GM12878 (cell line): ENCODE measurements at regions not wholly inside any gene's neighbourhood (a gene's known extent, or its start where the extent isn't known, plus 50 kb on each side); places are given as distances from the start of the nearest gene placed in this dataset.

Experiments
- ATAC-seq: fragments of 200-7000 bp; cut with Tn5 transposase; 3 replicates; pipeline ENCODE4 v1.9.1; 2020; ENCODE audit warnings: mild to moderate bottlenecking, moderate library complexity
- BruUV-seq: library from RNA; stranded (reverse); fragments of 400-500 nt; replicated peaks from 2 replicates; lab custom pipeline; 2021; lab: Mats Ljungman, UMichigan
- CTCF ChIA-PET: fragments of 300-600 bp; sonication (Branson Sonifier 250); formaldehyde crosslinking; extraction: SDS; loops from one replicate; lab custom pipeline; 2021; ENCODE audit warnings: inconsistent platforms; lab: Yijun Ruan, JAX
- POLR2A ChIA-PET: fragments of 350-600 bp; formaldehyde crosslinking; extraction: SDS; loops from one replicate; lab custom pipeline; 2021; ENCODE audit warnings: inconsistent platforms; lab: Charles Lee
- RAD21 ChIA-PET: fragments of 300-600 bp; sonication (Branson Sonifier 250); formaldehyde crosslinking; loops from one replicate; lab custom pipeline; 2023; ENCODE audit warnings: antibody characterized with exemption; ENCODE audit not compliant: unreplicated experiment; lab: Charles Lee
- SMC1A ChIA-PET: fragments of 300-600 bp; sonication (Branson Sonifier 250); formaldehyde crosslinking; loops from one replicate; lab custom pipeline; 2023; ENCODE audit not compliant: unreplicated experiment, uncharacterized antibody; lab: Charles Lee
- DNase-seq: peaks from one replicate; pipeline ENCODE4 v3.0.0-alpha.2; 2011; ENCODE audit warnings: low read depth, low spot score
- FAIRE-seq: peaks from 3 replicates; lab custom pipeline; 2011; peaks lifted over from hg19 to GRCh38; lab: Jason Lieb, UNC
- H2AFZ ChIP-seq: 2 replicates; pipeline ENCODE4 v1.6.0; 2011; ENCODE audit warnings: low read depth, low read length, control low read depth; ENCODE audit not compliant: control insufficient read depth
- H3K27ac ChIP-seq: 2 replicates; pipeline ENCODE4 v1.5.1; 2011; ENCODE audit warnings: control low read depth; ENCODE audit not compliant: control insufficient read depth, insufficient read depth
- H3K27me3 ChIP-seq, 2 experiments: replicated peaks in 1 of 2; 2 replicates each; pipeline versions ENCODE4 v1.6.0 to v1.6.1; 2011; ENCODE audit warnings: low read length in 1 of 2; ENCODE audit not compliant: control insufficient read depth in 2 of 2, insufficient read depth in 2 of 2
- H3K36me3 ChIP-seq, 2 experiments: 2 replicates each; pipeline ENCODE4 v1.5.1; 2011; ENCODE audit warnings: low read length in 1 of 2; ENCODE audit not compliant: control insufficient read depth in 2 of 2, insufficient read depth in 2 of 2
- H3K4me1 ChIP-seq: 2 replicates; pipeline ENCODE4 v1.6.1; 2011; ENCODE audit warnings: mild to moderate bottlenecking, low read length, moderate library complexity, mixed read lengths; ENCODE audit not compliant: control insufficient read depth, insufficient read depth
- H3K4me2 ChIP-seq: 2 replicates; pipeline ENCODE4 v1.6.0; 2011; ENCODE audit warnings: control low read depth; ENCODE audit not compliant: control insufficient read depth, insufficient read depth
- H3K4me3 ChIP-seq: fragments of 200-600 bp; sonication (generic); 2 replicates; pipeline ENCODE4 v1.5.1; 2016
- H3K79me2 ChIP-seq: 2 replicates; pipeline ENCODE4 v1.6.0; 2011; ENCODE audit warnings: low read length; ENCODE audit not compliant: control insufficient read depth, insufficient read depth
- H3K9ac ChIP-seq: 2 replicates; pipeline ENCODE4 v1.8.0; 2011; ENCODE audit warnings: low read length, control low read depth, mixed read lengths; ENCODE audit not compliant: control insufficient read depth, insufficient read depth
- H3K9me3 ChIP-seq: replicated peaks from 3 replicates; pipeline ENCODE4 v1.5.1; 2011; ENCODE audit warnings: mild to moderate bottlenecking, low read length; ENCODE audit not compliant: control insufficient read depth, insufficient read depth
- H4K20me1 ChIP-seq: 2 replicates; pipeline ENCODE4 v1.6.0; 2011; ENCODE audit not compliant: control insufficient read depth, insufficient read depth
- BCL11A ChIP-seq: IDR thresholded peaks from 2 replicates; pipeline ENCODE4 v1.6.1; 2011; ENCODE audit warnings: low read depth, low read length
- CBX3 ChIP-seq: fragments of 200-600 bp; sonication (generic); IDR thresholded peaks from 2 replicates; pipeline ENCODE4 v1.6.1; 2016; ENCODE audit warnings: low read depth, borderline replicate concordance
- E2F8 ChIP-seq: fragments of 450-650 bp; IDR thresholded peaks from 2 replicates; pipeline ENCODE4 v1.6.1; 2018; ENCODE audit warnings: mild to moderate bottlenecking, low read depth, moderate library complexity; ENCODE audit not compliant: partially characterized antibody
- HDGF ChIP-seq: fragments of 450-650 bp; IDR thresholded peaks from 2 replicates; pipeline ENCODE4 v1.6.1; 2016; ENCODE audit warnings: antibody characterized with exemption
- IKZF2 ChIP-seq, 2 experiments: fragments of 450-650 bp; IDR thresholded peaks; 2 replicates each; pipeline ENCODE4 v1.6.1; 2017; ENCODE audit warnings: mild to moderate bottlenecking in 2 of 2, moderate library complexity in 2 of 2
- NFIC ChIP-seq: IDR thresholded peaks from 2 replicates; pipeline ENCODE4 v1.6.1; 2012; ENCODE audit warnings: low read depth, mild to moderate bottlenecking, inconsistent platforms, low read length, moderate library complexity
- NFXL1 ChIP-seq: fragments of 450-650 bp; IDR thresholded peaks from 2 replicates; pipeline ENCODE4 v1.6.1; 2017; ENCODE audit warnings: antibody characterized with exemption, mild to moderate bottlenecking, borderline replicate concordance
- RBBP5 ChIP-seq: fragments of 200-600 bp; sonication (generic); conservative IDR thresholded peaks from 2 replicates; pipeline ENCODE4 v1.6.1; 2016
- STAT1 ChIP-seq: fragments of 450-650 bp; conservative IDR thresholded peaks from 2 replicates; pipeline ENCODE4 v1.6.1; 2014; ENCODE audit warnings: antibody characterized with exemption, mild to moderate bottlenecking
- ZBTB11 ChIP-seq: fragments of 450-650 bp; formaldehyde crosslinking; IDR thresholded peaks from 2 replicates; pipeline ENCODE4 v1.5.0; 2022; ENCODE audit warnings: mild to moderate bottlenecking, missing genetic modification characterization
- ZNF217 ChIP-seq: fragments of 450-650 bp; IDR thresholded peaks from 2 replicates; pipeline ENCODE4 v1.6.1; 2017; ENCODE audit warnings: antibody characterized with exemption, mild to moderate bottlenecking
- ZZZ3 ChIP-seq: IDR thresholded peaks from 2 replicates; pipeline ENCODE4 v1.6.1; 2011; ENCODE audit warnings: low read depth; ENCODE audit not compliant: control insufficient read depth, insufficient read length
- WGBS: methylation state at CpG from one replicate; pipeline ENCODE4 v1.1.6; 2016; ENCODE audit warnings: low lambda C conversion rate; ENCODE audit not compliant: insufficient replicate concordance, insufficient coverage; ENCODE audit errors: missing lambda C conversion rate; 5-methylcytosine and 5-hydroxymethylcytosine counted together
- in situ Hi-C: fragments of 300-500 bp; cut with MboI; formaldehyde crosslinking; loops from 9 replicates; pipeline ENCODE4 v1.14.3; 2018; ENCODE audit warnings: mixed read lengths
- intact Hi-C: fragments of 100-400 bp; cut with micrococcal nuclease; formaldehyde crosslinking; loops from one replicate; pipeline ENCODE4 v1.14.2; 2022; ENCODE audit not compliant: unreplicated experiment
- TF ChIP-seq, protein P1 (sequence below): fragments of 450-650 bp; IDR thresholded peaks from 2 replicates; pipeline ENCODE4 v1.6.1; 2017; ENCODE audit warnings: mild to moderate bottlenecking, moderate library complexity

DNA sequence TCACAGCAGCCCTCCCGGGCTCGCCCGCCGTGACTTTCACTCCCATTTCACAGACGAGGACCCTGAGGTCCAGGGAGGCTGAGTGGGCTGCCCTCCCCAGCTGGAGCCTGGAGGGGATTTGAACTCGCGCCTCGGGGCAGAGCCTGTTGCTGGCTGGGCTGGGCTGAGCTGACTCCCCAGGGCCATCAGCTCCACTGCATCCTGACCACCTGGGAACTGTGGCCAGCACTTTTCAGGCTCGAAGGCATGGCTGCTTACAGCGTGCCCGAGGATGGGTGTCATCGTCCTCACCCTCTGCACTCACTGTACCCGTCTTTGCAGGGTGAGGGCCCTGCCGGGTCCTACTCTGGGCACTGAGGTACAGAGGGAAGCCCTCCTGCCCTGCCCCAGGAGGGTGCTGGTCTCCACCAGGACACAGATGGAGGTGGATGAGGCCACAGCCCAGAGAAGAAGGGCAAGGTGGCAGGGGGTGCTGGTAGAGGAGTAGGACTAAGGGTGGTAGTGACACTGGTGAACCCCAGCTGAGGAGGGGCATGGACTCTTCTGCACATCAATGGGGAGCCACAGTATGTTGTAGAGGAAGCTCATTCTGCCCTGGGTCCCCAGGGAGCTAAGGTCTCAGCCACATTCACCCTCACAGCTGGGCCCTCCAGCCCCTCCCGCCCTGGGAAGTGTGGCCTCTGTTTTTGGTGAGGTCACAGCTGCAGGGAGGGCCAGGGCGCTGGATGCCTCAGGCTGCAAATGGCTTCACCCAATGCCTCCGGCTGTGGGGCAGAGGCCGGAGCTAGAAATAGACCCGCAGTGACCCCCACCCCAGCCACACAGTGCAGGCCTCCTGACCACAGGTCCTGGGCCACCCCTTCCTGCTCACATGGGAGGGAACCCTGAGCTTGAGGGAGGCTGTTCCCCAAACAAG is 365.1 kb upstream of the SFSWAP start:
- POLR2A ChIA-PET, result no interaction called here
- Histone ChIP-seq H3K4me2 (no peak overlapping the region), H3K27ac (no peak overlapping the region), H3K4me1 (no peaks in the 10 kb centered on the region), H3K27me3 (no peaks in the 10 kb centered on the region), H2AFZ (no peak overlapping the region), H3K9ac (no peak overlapping the region), H4K20me1 (no peaks in the 10 kb centered on the region), H3K79me2 (no peaks in the 10 kb centered on the region), H3K4me3 (no peak overlapping the region), H3K9me3 (no peaks in the 10 kb centered on the region; the same call in 2 of the 3 replicates), H3K36me3 (no peaks in the 10 kb centered on the region)
- ATAC-seq (no peak), FAIRE-seq (no peak), DNase-seq (no peak)
- RAD21 ChIA-PET, result no interaction called here
- intact Hi-C loops, result no loop called here
- WGBS, result 22% methylated on average over 17 of the region's 19 CpGs
- in situ Hi-C loops, result no loop called here
- SMC1A ChIA-PET, result interaction anchor here (0.6 kb wide), 1 partner anchor 45 kb away, joined by 3 read pairs; no protein-coding TSS in a partner anchor
- no TSS peak for BruUV-seq
- CTCF ChIA-PET, result no interaction called here
- TF ChIP-seq RBBP5 (no peak), NFXL1 (no peak), ZZZ3 (no peak), E2F8 (no peak), HDGF (no peak), ZBTB11 (CRISPR knock-in tag) (no peak), NFIC (no peak), BCL11A (no peak), ZNF217 (no peak), IKZF2 (IDR thresholded peaks at IDR 0.05) (no peak), STAT1 (no peak), CBX3 (no peak)
- TF ChIP-seq, protein P1, sequence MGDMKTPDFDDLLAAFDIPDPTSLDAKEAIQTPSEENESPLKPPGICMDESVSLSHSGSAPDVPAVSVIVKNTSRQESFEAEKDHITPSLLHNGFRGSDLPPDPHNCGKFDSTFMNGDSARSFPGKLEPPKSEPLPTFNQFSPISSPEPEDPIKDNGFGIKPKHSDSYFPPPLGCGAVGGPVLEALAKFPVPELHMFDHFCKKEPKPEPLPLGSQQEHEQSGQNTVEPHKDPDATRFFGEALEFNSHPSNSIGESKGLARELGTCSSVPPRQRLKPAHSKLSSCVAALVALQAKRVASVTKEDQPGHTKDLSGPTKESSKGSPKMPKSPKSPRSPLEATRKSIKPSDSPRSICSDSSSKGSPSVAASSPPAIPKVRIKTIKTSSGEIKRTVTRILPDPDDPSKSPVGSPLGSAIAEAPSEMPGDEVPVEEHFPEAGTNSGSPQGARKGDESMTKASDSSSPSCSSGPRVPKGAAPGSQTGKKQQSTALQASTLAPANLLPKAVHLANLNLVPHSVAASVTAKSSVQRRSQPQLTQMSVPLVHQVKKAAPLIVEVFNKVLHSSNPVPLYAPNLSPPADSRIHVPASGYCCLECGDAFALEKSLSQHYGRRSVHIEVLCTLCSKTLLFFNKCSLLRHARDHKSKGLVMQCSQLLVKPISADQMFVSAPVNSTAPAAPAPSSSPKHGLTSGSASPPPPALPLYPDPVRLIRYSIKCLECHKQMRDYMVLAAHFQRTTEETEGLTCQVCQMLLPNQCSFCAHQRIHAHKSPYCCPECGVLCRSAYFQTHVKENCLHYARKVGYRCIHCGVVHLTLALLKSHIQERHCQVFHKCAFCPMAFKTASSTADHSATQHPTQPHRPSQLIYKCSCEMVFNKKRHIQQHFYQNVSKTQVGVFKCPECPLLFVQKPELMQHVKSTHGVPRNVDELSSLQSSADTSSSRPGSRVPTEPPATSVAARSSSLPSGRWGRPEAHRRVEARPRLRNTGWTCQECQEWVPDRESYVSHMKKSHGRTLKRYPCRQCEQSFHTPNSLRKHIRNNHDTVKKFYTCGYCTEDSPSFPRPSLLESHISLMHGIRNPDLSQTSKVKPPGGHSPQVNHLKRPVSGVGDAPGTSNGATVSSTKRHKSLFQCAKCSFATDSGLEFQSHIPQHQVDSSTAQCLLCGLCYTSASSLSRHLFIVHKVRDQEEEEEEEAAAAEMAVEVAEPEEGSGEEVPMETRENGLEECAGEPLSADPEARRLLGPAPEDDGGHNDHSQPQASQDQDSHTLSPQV, result no peak
